Endothelial cell of umbilical vein (primary cell): ENCODE measurements at regions not wholly inside any gene's neighbourhood (a gene's known extent, or its start where the extent isn't known, plus 50 kb on each side); places are given as distances from the start of the nearest gene placed in this dataset.

ENCODE experiments used
- BruUV-seq: library from RNA; stranded (reverse); fragments of 400-500 nt; replicated peaks from 2 replicates; lab custom pipeline; 2021; lab: Mats Ljungman, UMichigan
- CTCF ChIA-PET: fragments of 300-600, 350-600 bp; sonication (Branson Sonifier 250); formaldehyde crosslinking; loops from one replicate; lab custom pipeline; 2021; ENCODE audit warnings: antibody characterized with exemption, inconsistent platforms; lab: Charles Lee
- POLR2A ChIA-PET: fragments of 300-600, 350-600 bp; sonication (Branson Sonifier 250); formaldehyde crosslinking; loops from one replicate; lab custom pipeline; 2021; ENCODE audit warnings: antibody characterized with exemption, inconsistent platforms; lab: Charles Lee
- DNase-seq: peaks from one replicate; pipeline ENCODE4 v3.0.0-alpha.2; 2011; ENCODE audit warnings: low read depth, low spot score
- FAIRE-seq: peaks from 2 replicates; lab custom pipeline; 2011; peaks lifted over from hg19 to GRCh38; lab: Jason Lieb, UNC
- H2AFZ ChIP-seq: 2 replicates; pipeline ENCODE4 v1.6.0; 2012; ENCODE audit warnings: low read depth, low read length, control low read depth, inconsistent platforms
- H3K27ac ChIP-seq: 2 replicates; pipeline ENCODE4 v1.5.1; 2011; ENCODE audit warnings: low read depth, mild to moderate bottlenecking, control low read depth, low read length, moderate library complexity; ENCODE audit not compliant: insufficient read depth
- H3K27me3 ChIP-seq, 2 experiments: 2 replicates each; pipeline versions ENCODE4 v1.6.0 to v1.6.1; 2011; ENCODE audit warnings: low read length in 2 of 2, mixed read lengths in 1 of 2; ENCODE audit not compliant: control insufficient read depth in 2 of 2, insufficient read depth in 2 of 2
- H3K36me3 ChIP-seq, 2 experiments: 2 replicates in 1 of 2; 3 replicates in 1 of 2; pipeline ENCODE4 v1.5.1; 2011; ENCODE audit warnings: low read length in 2 of 2, mild to moderate bottlenecking in 1 of 2, moderate library complexity in 1 of 2; ENCODE audit not compliant: control insufficient read depth in 2 of 2, insufficient read depth in 2 of 2; ENCODE audit errors: extremely low read depth in 1 of 2
- H3K4me1 ChIP-seq: 3 replicates; pipeline ENCODE4 v1.5.1; 2011; ENCODE audit warnings: mild to moderate bottlenecking, low read length; ENCODE audit not compliant: control insufficient read depth, insufficient read depth; ENCODE audit errors: extremely low read depth
- H3K4me2 ChIP-seq: 2 replicates; pipeline ENCODE4 v1.6.1; 2011; ENCODE audit warnings: low read length, control low read depth, mixed read lengths; ENCODE audit not compliant: insufficient read depth
- H3K4me3 ChIP-seq, 3 experiments: fragments of 200-600 bp in 1 of 3; sonication (generic), shearing (Covaris generic) in 1 of 3; replicated peaks in 1 of 3; 2 replicates each; pipeline ENCODE4 v1.5.1; 2011 to 2016; ENCODE audit warnings: control low read depth in 3 of 3, low read length in 3 of 3, mild to moderate bottlenecking in 2 of 3, inconsistent platforms in 1 of 3, low read depth in 1 of 3, moderate library complexity in 1 of 3; ENCODE audit not compliant: insufficient read depth in 1 of 3
- H3K79me2 ChIP-seq: 2 replicates; pipeline ENCODE4 v1.6.0; 2012; ENCODE audit warnings: low read length, inconsistent platforms; ENCODE audit not compliant: control insufficient read depth, insufficient read depth
- H3K9ac ChIP-seq: replicated peaks from 2 replicates; pipeline ENCODE3; 2011; ENCODE audit warnings: low read length, control low read depth; ENCODE audit not compliant: insufficient read depth; ENCODE audit errors: extremely low read depth
- H3K9me1 ChIP-seq: replicated peaks from 3 replicates; pipeline ENCODE4 v1.6.0; 2011; ENCODE audit warnings: mild to moderate bottlenecking, low read length; ENCODE audit not compliant: control insufficient read depth, insufficient read depth; ENCODE audit errors: extremely low read depth
- H3K9me3 ChIP-seq: replicated peaks from 2 replicates; pipeline ENCODE4 v1.5.1; 2012; ENCODE audit warnings: low read length, inconsistent platforms; ENCODE audit not compliant: control insufficient read depth, insufficient read depth
- H4K20me1 ChIP-seq: replicated peaks from 2 replicates; pipeline ENCODE3; 2011; ENCODE audit warnings: mild to moderate bottlenecking, low read length; ENCODE audit not compliant: control insufficient read depth, insufficient read depth; ENCODE audit errors: extremely low read depth
- EZH2 ChIP-seq: IDR thresholded peaks from 2 replicates; pipeline ENCODE4 v1.6.1; 2012; ENCODE audit warnings: borderline replicate concordance, low read depth, mild to moderate bottlenecking, moderate library complexity, low read length, inconsistent platforms; ENCODE audit not compliant: severe bottlenecking
- JUN ChIP-seq: IDR thresholded peaks from 2 replicates; pipeline ENCODE4 v1.6.1; 2011; ENCODE audit warnings: borderline replicate concordance, low read depth; ENCODE audit not compliant: insufficient read length, insufficient read depth
- MYC ChIP-seq: IDR thresholded peaks from one replicate; pipeline ENCODE4 v1.6.1; 2011; ENCODE audit warnings: mild to moderate bottlenecking, low read depth, low read length
- POLR2A ChIP-seq: IDR thresholded peaks from 2 replicates; pipeline ENCODE4 v1.6.1; 2012; ENCODE audit warnings: low read depth, mild to moderate bottlenecking, control low read depth, low read length
- POLR2AphosphoS5 ChIP-seq: IDR thresholded peaks from 2 replicates; pipeline ENCODE4 v1.6.1; 2012; ENCODE audit warnings: low read depth, mild to moderate bottlenecking, control low read depth, low read length, moderate library complexity; ENCODE audit not compliant: insufficient read depth
- dilution Hi-C: fragments of 300-500 bp; cut with MboI; formaldehyde crosslinking; loops from one replicate; pipeline ENCODE4 v1.15.0; 2019; ENCODE audit warnings: low sequenced_read_pairs; ENCODE audit not compliant: extremely low pct_ligation_motif_present
- intact Hi-C: fragments of 100-400 bp; cut with micrococcal nuclease; formaldehyde crosslinking; loops from one replicate; pipeline ENCODE4 v1.10.0; 2022
- TF ChIP-seq, protein P1 (sequence below), 2 donors: IDR thresholded peaks; 1 replicate in 1 of 2; 2 replicates in 1 of 2; pipeline ENCODE4 v1.5.1; 2011; ENCODE audit warnings: low read length in 2 of 2, mild to moderate bottlenecking in 2 of 2, moderate library complexity in 2 of 2, control low read depth in 1 of 2, inconsistent platforms in 1 of 2, low read depth in 1 of 2; ENCODE audit not compliant: insufficient read depth in 1 of 2; ENCODE audit errors: extremely low read depth in 1 of 2

DNA sequence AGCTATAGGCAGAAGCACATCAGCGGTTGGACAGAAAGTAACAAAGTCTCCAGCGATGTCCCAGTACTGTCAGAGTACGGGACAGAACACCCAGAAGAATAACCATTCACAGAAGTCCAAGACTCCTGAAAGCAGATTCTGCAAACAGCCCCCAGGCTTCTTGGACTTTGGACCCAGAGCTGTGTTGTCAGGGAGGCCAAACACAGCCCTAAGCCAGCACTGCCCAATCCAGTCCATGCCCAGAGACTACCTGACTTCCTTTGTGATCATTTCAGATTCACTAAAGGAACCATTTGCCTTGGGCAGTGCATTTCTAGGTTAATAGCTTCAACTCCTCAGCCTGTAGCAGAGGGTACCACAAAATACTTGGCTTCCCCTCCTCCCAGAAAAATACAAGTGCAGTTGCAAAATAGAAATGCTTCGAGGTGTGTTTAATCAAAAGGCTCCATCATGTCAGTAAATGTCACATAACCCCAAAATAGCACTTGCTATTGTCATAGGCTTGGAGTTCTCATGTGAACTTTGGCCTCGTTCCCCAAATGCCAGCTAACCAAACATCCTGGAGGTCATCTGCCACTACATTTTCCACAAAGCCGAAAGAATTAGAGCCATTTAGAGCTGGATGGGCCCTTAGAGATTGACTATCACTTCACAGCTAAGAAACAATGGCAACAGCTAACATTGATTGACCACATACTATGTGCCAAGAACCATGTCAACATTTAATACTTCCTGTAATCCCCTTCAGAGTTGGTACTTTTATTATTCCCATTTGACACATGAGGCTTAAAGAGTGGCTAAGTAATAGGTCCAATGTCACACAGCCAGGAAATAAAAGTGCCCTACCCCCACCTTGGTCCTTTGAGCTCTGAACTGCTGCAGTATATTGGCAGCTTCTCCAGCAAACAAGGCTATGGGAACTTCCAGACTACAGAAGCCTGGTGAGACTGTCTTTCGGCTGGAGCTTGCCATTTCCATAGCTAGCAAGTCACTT is 329.9 kb downstream of the FOXO1 start:
- Histone ChIP-seq H3K4me3 (no peak overlapping the region), H3K9ac (no peak overlapping the region), H3K79me2 (no peaks in the 10 kb centered on the region), H2AFZ (no peak overlapping the region), H3K36me3 (no peaks in the 10 kb centered on the region), H3K4me2 (no peak overlapping the region), H3K9me1 (no peaks in the 10 kb centered on the region), H3K27me3 (no peaks in the 10 kb centered on the region), H4K20me1 (no peaks in the 10 kb centered on the region), H3K4me1 (no peaks in the 10 kb centered on the region), H3K9me3 (no peaks in the 10 kb centered on the region), H3K27ac (no peak overlapping the region)
- FAIRE-seq, result no peak
- POLR2A ChIA-PET, result no interaction called here
- no peak for DNase-seq
- dilution Hi-C loops (no loop called here), intact Hi-C loops (no loop called here)
- TF ChIP-seq POLR2A (no peak), EZH2 (no peak), JUN (no peak), POLR2AphosphoS5 (no peak), MYC (no peak)
- TF ChIP-seq, protein P1, sequence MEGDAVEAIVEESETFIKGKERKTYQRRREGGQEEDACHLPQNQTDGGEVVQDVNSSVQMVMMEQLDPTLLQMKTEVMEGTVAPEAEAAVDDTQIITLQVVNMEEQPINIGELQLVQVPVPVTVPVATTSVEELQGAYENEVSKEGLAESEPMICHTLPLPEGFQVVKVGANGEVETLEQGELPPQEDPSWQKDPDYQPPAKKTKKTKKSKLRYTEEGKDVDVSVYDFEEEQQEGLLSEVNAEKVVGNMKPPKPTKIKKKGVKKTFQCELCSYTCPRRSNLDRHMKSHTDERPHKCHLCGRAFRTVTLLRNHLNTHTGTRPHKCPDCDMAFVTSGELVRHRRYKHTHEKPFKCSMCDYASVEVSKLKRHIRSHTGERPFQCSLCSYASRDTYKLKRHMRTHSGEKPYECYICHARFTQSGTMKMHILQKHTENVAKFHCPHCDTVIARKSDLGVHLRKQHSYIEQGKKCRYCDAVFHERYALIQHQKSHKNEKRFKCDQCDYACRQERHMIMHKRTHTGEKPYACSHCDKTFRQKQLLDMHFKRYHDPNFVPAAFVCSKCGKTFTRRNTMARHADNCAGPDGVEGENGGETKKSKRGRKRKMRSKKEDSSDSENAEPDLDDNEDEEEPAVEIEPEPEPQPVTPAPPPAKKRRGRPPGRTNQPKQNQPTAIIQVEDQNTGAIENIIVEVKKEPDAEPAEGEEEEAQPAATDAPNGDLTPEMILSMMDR (IDR thresholded peaks at IDR 0.05; ENCODE audit: extremely low read depth in 1 of 2, insufficient read depth in 1 of 2, low read depth in 1 of 2, low read length in 2 of 2), result no peak
- BruUV-seq, result no TSS peak
- CTCF ChIA-PET, result interaction anchor here (0.7 to 1.3 kb wide), 2 partner anchors 14 to 554 kb away, joined by 3 read pairs; no protein-coding TSS in a partner anchor
